Heart right ventricle (tissue), 16 donors: ENCODE measurements at regions not wholly inside any gene's neighbourhood (a gene's known extent, or its start where the extent isn't known, plus 50 kb on each side); places are given as distances from the start of the nearest gene placed in this dataset.

Source experiments
- ATAC-seq, 8 donors: fragments of 200-7000 bp; cut with Tn5 transposase; one replicate each; pipeline ENCODE4 v1.9.1; 2020; ENCODE audit warnings: mild to moderate bottlenecking in 8 of 8, moderate library complexity in 8 of 8, moderate number of reproducible peaks in 1 of 8
- DNase-seq, 2 donors: peaks; one replicate each; pipeline ENCODE4 v3.0.0-alpha.2; 2020
- H3K27ac ChIP-seq, 10 donors: fragments of 200-600 bp; sonication (generic) in 2 of 10; one replicate each; pipeline versions ENCODE4 v1.5.0 to v1.8.0; 2020 to 2022; ENCODE audit warnings: mild to moderate bottlenecking in 3 of 10
- H3K27me3 ChIP-seq, 7 donors: fragments of 200-600 bp; one replicate each; pipeline ENCODE4 v1.8.0; 2021 to 2022; ENCODE audit warnings: mild to moderate bottlenecking in 2 of 7
- H3K36me3 ChIP-seq, 9 donors: fragments of 200-600 bp; sonication (generic) in 1 of 9; one replicate each; pipeline versions ENCODE4 v1.5.0 to v1.8.0; 2020 to 2022; ENCODE audit warnings: mild to moderate bottlenecking in 2 of 9
- H3K4me1 ChIP-seq, 9 donors: fragments of 200-600 bp; sonication (generic) in 1 of 9; one replicate each; pipeline versions ENCODE4 v1.5.0 to v1.8.0; 2020 to 2022; ENCODE audit warnings: mild to moderate bottlenecking in 4 of 9
- H3K4me3 ChIP-seq, 10 donors: fragments of 200-600 bp; sonication (generic) in 2 of 10; one replicate each; pipeline versions ENCODE4 v1.5.0 to v1.8.0; 2020 to 2022; ENCODE audit warnings: mild to moderate bottlenecking in 7 of 10, moderate library complexity in 2 of 10
- H3K9me3 ChIP-seq, 11 donors: fragments of 200-600 bp in 10 of 11; sonication (generic) in 2 of 11; one replicate each; pipeline versions ENCODE4 v1.5.0 to v1.8.0; 2013 to 2022; ENCODE audit warnings: mild to moderate bottlenecking in 2 of 11, control low read depth in 1 of 11, moderate library complexity in 1 of 11
- WGBS, 2 donors: extraction: QIAGEN DNeasy Blood & Tissue Kit; methylation state at CpG; one replicate each; pipeline ENCODE4 v1.1.7; 2013; ENCODE audit warnings: inconsistent platforms in 1 of 2; 5-methylcytosine and 5-hydroxymethylcytosine counted together
- intact Hi-C, 10 donors: fragments of 100-400 bp; cut with DNase I; formaldehyde crosslinking; loops; one replicate each; pipeline versions ENCODE4 v1.11.1 to v1.14.2; 2022
- TF ChIP-seq, protein P1 (sequence below), 9 donors: fragments of 200-600 bp; sonication (generic) in 2 of 9; IDR thresholded peaks; one replicate each; pipeline versions ENCODE4 v1.5.0 to v1.8.0; 2021 to 2022; ENCODE audit warnings: antibody characterized with exemption in 9 of 9, mild to moderate bottlenecking in 5 of 9, moderate library complexity in 1 of 9
- donor health status: Arrhythmogenic right ventricular cardiomyopathy.
- donor health status: ischemic (EF 13 %, LVEDD 7.1; RV severe dilation, severe dysfunction).
- donor health status: healthy with polysubstance abuse.
- donor health status: DM: no; HTN: yes; CAD: no.
- donor health status: DM: no; HTN: no; CAD: no.
- donor health status: ischemic (EF 25% LVEDD 6.9; RV normal size, moderate dysfunction).
- donor health status: ischemic (EF 25% LVEDD 5.7; RV mildly dilated, moderate dysfunction).
- donor health status: healthy.
- donor health status: DM: yes; HTN: yes; CAD: no.
- donor health status: Ischemic cardiomyopathy.
- donor health status: ischemic (EF 35%, LVEDD 5.7; RV mildly dilated, moderate dysfunction).
- donor health status: nonischemic (EF 11% LVEDD 7.7; RV severe dilation, severe dysfunction).
- donor health status: DM: yes; HTN: yes; CAD: no.
- donor health status: PGD.
- donor health status: ischemic (EF 29% LVEDD 5.4; RV normal size, mild dysfunction).
- donor health status: nonischemic (EF 23%, LVEDD 6.1; RV moderate dilation, normal function).

DNA sequence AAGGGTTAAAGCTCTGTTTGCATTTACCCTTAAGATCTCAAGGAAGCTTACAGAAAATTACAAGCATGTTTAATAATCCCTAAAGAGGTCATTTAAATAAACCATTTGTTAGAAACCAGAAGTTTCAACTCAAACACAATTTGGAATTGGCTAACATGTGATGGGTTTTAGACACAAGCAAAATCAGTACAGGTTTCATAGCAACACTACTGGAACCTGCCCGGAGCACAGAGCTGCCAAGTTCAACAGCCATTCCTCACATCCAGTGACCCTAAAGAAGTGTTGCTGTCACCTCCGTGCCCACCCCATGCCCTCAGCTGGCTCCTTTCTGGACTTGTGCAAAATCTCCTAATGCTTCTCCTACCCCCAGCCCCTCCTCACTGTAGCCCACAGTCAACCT lies 338.8 kb upstream of the AUTS2 start:
- DNase-seq: no peak
- Histone ChIP-seq H3K9me3 (no peaks in the 10 kb centered on the region), H3K27me3 (peaks cover 0 to 7% (median 0%) of the 10 kb centered on the region in 7 donors), H3K36me3 (no peaks in the 10 kb centered on the region), H3K4me1 (no peaks in the 10 kb centered on the region), H3K4me3 (no peak overlapping the region), H3K27ac (no peak overlapping the region)
- TF ChIP-seq, protein P1, sequence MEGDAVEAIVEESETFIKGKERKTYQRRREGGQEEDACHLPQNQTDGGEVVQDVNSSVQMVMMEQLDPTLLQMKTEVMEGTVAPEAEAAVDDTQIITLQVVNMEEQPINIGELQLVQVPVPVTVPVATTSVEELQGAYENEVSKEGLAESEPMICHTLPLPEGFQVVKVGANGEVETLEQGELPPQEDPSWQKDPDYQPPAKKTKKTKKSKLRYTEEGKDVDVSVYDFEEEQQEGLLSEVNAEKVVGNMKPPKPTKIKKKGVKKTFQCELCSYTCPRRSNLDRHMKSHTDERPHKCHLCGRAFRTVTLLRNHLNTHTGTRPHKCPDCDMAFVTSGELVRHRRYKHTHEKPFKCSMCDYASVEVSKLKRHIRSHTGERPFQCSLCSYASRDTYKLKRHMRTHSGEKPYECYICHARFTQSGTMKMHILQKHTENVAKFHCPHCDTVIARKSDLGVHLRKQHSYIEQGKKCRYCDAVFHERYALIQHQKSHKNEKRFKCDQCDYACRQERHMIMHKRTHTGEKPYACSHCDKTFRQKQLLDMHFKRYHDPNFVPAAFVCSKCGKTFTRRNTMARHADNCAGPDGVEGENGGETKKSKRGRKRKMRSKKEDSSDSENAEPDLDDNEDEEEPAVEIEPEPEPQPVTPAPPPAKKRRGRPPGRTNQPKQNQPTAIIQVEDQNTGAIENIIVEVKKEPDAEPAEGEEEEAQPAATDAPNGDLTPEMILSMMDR (IDR thresholded peaks at IDR 0.05): no peak
- intact Hi-C loops: no loop called here
- WGBS, 2 donors: 78 to 85% methylated on average over 2 of the region's 2 CpGs
- no peak for ATAC-seq

GRCh38 chr7:69260023-69260422 lies 338.3 kb upstream of the AUTS2 start:
- no peak overlapping the region for H3K27ac ChIP-seq
- no peak for DNase-seq
- intact Hi-C loops: no loop called here
- H3K4me3 ChIP-seq: no peak overlapping the region
- no peaks in the 10 kb centered on the region for H3K4me1 ChIP-seq
- no peak for ATAC-seq
- TF ChIP-seq, protein P1 (IDR thresholded peaks at IDR 0.05): no peak
- 86 to 90% methylated on average over 4 of the region's 4 CpGs for WGBS, 2 donors
- peaks cover 0 to 7% (median 0%) of the 10 kb centered on the region in 7 donors for H3K27me3 ChIP-seq
- no peaks in the 10 kb centered on the region for H3K9me3 ChIP-seq
- H3K36me3 ChIP-seq: no peaks in the 10 kb centered on the region

DNA sequence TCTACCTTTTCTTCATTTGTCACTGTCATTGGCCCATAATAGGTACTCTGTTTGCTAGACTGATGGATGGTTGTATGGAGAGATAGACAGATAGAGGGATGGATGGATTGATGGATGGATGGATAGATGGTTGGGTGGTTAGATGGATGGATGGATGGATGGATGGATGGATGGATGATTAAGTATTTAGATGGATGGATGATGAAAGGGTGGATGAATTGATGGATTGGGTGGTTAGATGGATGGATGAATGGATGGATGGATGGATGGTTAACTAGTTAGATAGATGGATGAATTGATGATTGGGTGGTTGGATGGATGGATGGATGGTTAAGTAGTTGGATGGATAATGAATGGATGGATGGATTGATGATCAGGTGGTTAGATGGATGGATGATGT lies 334.7 kb upstream of the AUTS2 start:
- TF ChIP-seq, protein P1 (IDR thresholded peaks at IDR 0.05): no peak
- H3K4me3 ChIP-seq: no peak overlapping the region
- H3K4me1 ChIP-seq: no peaks in the 10 kb centered on the region
- DNase-seq: no peak
- intact Hi-C loops: no loop called here
- H3K27me3 ChIP-seq: peaks cover 0 to 11% (median 0%) of the 10 kb centered on the region in 7 donors
- H3K9me3 ChIP-seq: no peaks in the 10 kb centered on the region
- no peak for ATAC-seq
- no peaks in the 10 kb centered on the region for H3K36me3 ChIP-seq
- no peak overlapping the region for H3K27ac ChIP-seq

DNA sequence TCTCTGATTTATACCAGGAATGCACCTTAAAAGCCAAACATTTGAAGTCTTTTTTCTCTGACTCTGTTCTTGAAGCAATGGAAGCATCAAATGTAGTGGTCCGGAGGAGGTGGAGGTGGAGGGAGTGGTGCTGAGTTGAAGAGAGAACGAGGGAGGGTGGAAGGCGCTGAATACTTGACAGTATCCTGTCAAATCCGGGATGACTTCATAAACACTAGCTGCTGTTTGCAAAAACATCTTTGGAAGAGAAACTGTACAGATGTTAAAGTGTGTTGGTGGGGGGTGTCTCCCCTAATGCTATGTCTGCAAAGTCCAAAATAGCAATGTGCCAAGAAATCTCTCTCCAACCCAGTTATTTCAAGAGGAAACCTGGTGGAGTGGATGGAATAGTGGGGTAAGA lies 328.5 kb upstream of the AUTS2 start:
- Histone ChIP-seq H3K4me3 (no peak overlapping the region), H3K27ac (no peak overlapping the region), H3K9me3 (peaks cover 0 to 5% (median 0%) of the 10 kb centered on the region in 11 donors), H3K4me1 (no peaks in the 10 kb centered on the region), H3K36me3 (no peaks in the 10 kb centered on the region), H3K27me3 (peaks cover 0 to 11% (median 0%) of the 10 kb centered on the region in 7 donors)
- 40 to 42% methylated on average over 4 of the region's 4 CpGs for WGBS, 2 donors
- ATAC-seq: no peak
- TF ChIP-seq, protein P1 (IDR thresholded peaks at IDR 0.05): no peak
- no peak for DNase-seq
- intact Hi-C loops: no loop called here
